ENCODE measurements at regions not wholly inside any gene's neighbourhood (a gene's known extent, or its start where the extent isn't known, plus 50 kb on each side); places are given as distances from the start of the nearest gene placed in this dataset.

GRCh38 chr2:8458503-8459459 is 223.1 kb upstream of the ID2 start:
- Histone ChIP-seq H3K27me3 (peaks cover 0 to 31% (median 9%) of the 10 kb centered on the region in 9 donors), H3K4me3 (no peak overlapping the region), H3K36me3 (no peaks in the 10 kb centered on the region), H3K9me3 (no peaks in the 10 kb centered on the region), H3K4me1 (peaks cover 0 to 18% (median 2%) of the 10 kb centered on the region in 12 donors), H3K27ac (no peak overlapping the region)
- intact Hi-C loops (cut with DNase I), result no loop called here
- DNase-seq (no peak), ATAC-seq (no peak)
- WGBS, 4 donors, result 95 to 98% (median 97%) methylated on average over 10 of the region's 10 CpGs
- no peak for TF ChIP-seq CTCF (IDR thresholded peaks at IDR 0.05)
- TF ChIP-seq POLR2A (IDR thresholded peaks at IDR 0.05), result no peak

GRCh38 chr2:8459474-8459873 is 222.4 kb upstream of the ID2 start:
- no peaks in the 10 kb centered on the region for H3K9me3 ChIP-seq
- no peak overlapping the region for H3K4me3 ChIP-seq
- DNase-seq (no peak), ATAC-seq (no peak)
- intact Hi-C loops (cut with DNase I), result no loop called here
- H3K27me3 ChIP-seq, result peaks cover 0 to 31% (median 9%) of the 10 kb centered on the region in 9 donors
- peaks cover 0 to 18% (median 2%) of the 10 kb centered on the region in 12 donors for H3K4me1 ChIP-seq
- TF ChIP-seq POLR2A (IDR thresholded peaks at IDR 0.05) (no peak), CTCF (IDR thresholded peaks at IDR 0.05) (no peak)
- no peak overlapping the region for H3K27ac ChIP-seq
- no peaks in the 10 kb centered on the region for H3K36me3 ChIP-seq
- WGBS, 4 donors, result 96 to 99% (median 98%) methylated on average over 3 of the region's 3 CpGs

- no peak for DNase-seq
- 91 to 100% (median 96%) methylated on average over 1 of the region's 1 CpG for WGBS, 4 donors
- H3K27me3 ChIP-seq, result peaks cover 0 to 28% (median 9%) of the 10 kb centered on the region in 9 donors
- no peaks in the 10 kb centered on the region for H3K36me3 ChIP-seq
- peaks cover 0 to 7% (median 0%) of the 10 kb centered on the region in 12 donors for H3K4me1 ChIP-seq
- TF ChIP-seq POLR2A (IDR thresholded peaks at IDR 0.05) (no peak), CTCF (IDR thresholded peaks at IDR 0.05) (no peak)
- H3K27ac ChIP-seq, result no peak overlapping the region
- intact Hi-C loops (cut with DNase I), result no loop called here
- ATAC-seq, result no peak
- H3K4me3 ChIP-seq, result no peak overlapping the region
- no peaks in the 10 kb centered on the region for H3K9me3 ChIP-seq
These were observed 220.5 kb upstream of the ID2 start for GRCh38 chr2:8461341-8461740.

GRCh38 chr2:8462280-8462679 is 219.6 kb upstream of the ID2 start:
- intact Hi-C loops (cut with DNase I), result no loop called here
- no peak for ATAC-seq
- no peak overlapping the region for H3K4me3 ChIP-seq
- H3K27ac ChIP-seq, result no peak overlapping the region
- peaks cover 0 to 19% (median 5%) of the 10 kb centered on the region in 9 donors for H3K27me3 ChIP-seq
- H3K4me1 ChIP-seq, result peaks cover 0 to 1% (median 0%) of the 10 kb centered on the region in 12 donors
- no peaks in the 10 kb centered on the region for H3K9me3 ChIP-seq
- DNase-seq, result no peak
- no peaks in the 10 kb centered on the region for H3K36me3 ChIP-seq
- 92 to 100% (median 94%) methylated on average over 1 of the region's 1 CpG for WGBS, 4 donors
- TF ChIP-seq POLR2A (IDR thresholded peaks at IDR 0.05) (no peak), CTCF (IDR thresholded peaks at IDR 0.05) (no peak)

Data from heart left ventricle (tissue), 16 donors.